Brain microvascular endothelial cell (primary cell): ENCODE measurements at regions not wholly inside any gene's neighbourhood (a gene's known extent, or its start where the extent isn't known, plus 50 kb on each side); places are given as distances from the start of the nearest gene placed in this dataset.

ENCODE experiments used
- DNase-seq: peaks from one replicate; pipeline ENCODE4 v3.0.0-alpha.2; 2020
- H3K27ac ChIP-seq: fragments of 250-450 bp; sonication (Bioruptor Pico); 2 replicates; pipeline ENCODE4 v1.5.1; 2020; ENCODE audit warnings: mild to moderate bottlenecking, moderate library complexity
- H3K27me3 ChIP-seq: fragments of 250-450 bp; sonication (Bioruptor Pico); replicated peaks from 2 replicates; pipeline ENCODE4 v1.5.1; 2020; ENCODE audit warnings: mild to moderate bottlenecking
- H3K36me3 ChIP-seq: fragments of 250-450 bp; sonication (Bioruptor Pico); replicated peaks from 2 replicates; pipeline ENCODE4 v1.5.1; 2020; ENCODE audit warnings: mild to moderate bottlenecking
- H3K4me3 ChIP-seq: 2 replicates; pipeline ENCODE4 v1.5.1; 2011; ENCODE audit warnings: low read depth, mild to moderate bottlenecking, control low read depth, low read length, moderate library complexity
- CTCF ChIP-seq: IDR thresholded peaks from 2 replicates; pipeline ENCODE4 v1.5.1; 2011; ENCODE audit warnings: low read depth, mild to moderate bottlenecking, moderate library complexity, low read length, control low read depth, inconsistent platforms; ENCODE audit errors: missing control alignments
- in situ Hi-C: cut with HindIII; loops from 2 replicates; pipeline ENCODE4 v1.10.0; 2017; ENCODE audit warnings: low sequenced_read_pairs, low pct_ligation_motif_present

GRCh38 chr10:33493497-33493896 is 159.0 kb upstream of the NRP1 start:
- no peak for TF ChIP-seq CTCF
- no peaks in the 10 kb centered on the region for H3K36me3 ChIP-seq
- no peak overlapping the region for H3K4me3 ChIP-seq
- H3K27ac ChIP-seq, result no peak overlapping the region
- in situ Hi-C loops, result no loop called here
- DNase-seq, result no peak
- no peaks in the 10 kb centered on the region for H3K27me3 ChIP-seq

GRCh38 chr10:33492701-33493345 is 158.4 kb upstream of the NRP1 start:
- no peak overlapping the region for H3K4me3 ChIP-seq
- no peak for TF ChIP-seq CTCF
- no peak for DNase-seq
- no peak overlapping the region for H3K27ac ChIP-seq
- in situ Hi-C loops, result no loop called here
- no peaks in the 10 kb centered on the region for H3K36me3 ChIP-seq
- no peaks in the 10 kb centered on the region for H3K27me3 ChIP-seq

- Histone ChIP-seq H3K36me3 (no peaks in the 10 kb centered on the region), H3K27me3 (no peaks in the 10 kb centered on the region), H3K4me3 (no peak overlapping the region), H3K27ac (no peak overlapping the region)
- no peak for DNase-seq
- in situ Hi-C loops, result no loop called here
- TF ChIP-seq CTCF, result no peak
Observed at GRCh38 chr10:33489501-33490176, 155.2 kb upstream of the NRP1 start.

- TF ChIP-seq CTCF, result peak; percentile 39
- in situ Hi-C loops, result no loop called here
- Histone ChIP-seq H3K27ac (no peak overlapping the region), H3K27me3 (no peaks in the 10 kb centered on the region), H3K4me3 (no peak overlapping the region), H3K36me3 (no peaks in the 10 kb centered on the region)
- no peak for DNase-seq
Observed at GRCh38 chr10:33487014-33487776, 152.7 kb upstream of the NRP1 start.

- no peak for DNase-seq
- no peak for TF ChIP-seq CTCF
- Histone ChIP-seq H3K27ac (no peak overlapping the region), H3K4me3 (no peak overlapping the region), H3K36me3 (no peaks in the 10 kb centered on the region), H3K27me3 (no peaks in the 10 kb centered on the region)
- in situ Hi-C loops, result no loop called here
Observed at GRCh38 chr10:33485276-33485675, 150.8 kb upstream of the NRP1 start.
